Stimulated activated naive B cell treated with anti-CD40 and anti-IgM and Interleukin-4, amounts not matched to agents 10 μg/mL and 1 μg/mL and 100 μg/mL, for 72 hours (primary cell): ENCODE measurements at regions not wholly inside any gene's neighbourhood (a gene's known extent, or its start where the extent isn't known, plus 50 kb on each side); places are given as distances from the start of the nearest gene placed in this dataset.

Experiments
- ATAC-seq, 2 donors: fragments of 150-1000 bp; cut with Tn5 transposase; replicated peaks; 2 replicates each; pipeline ENCODE4 v1.10.0; 2021; ENCODE audit warnings: moderate library complexity in 1 of 2
- DNase-seq: peaks from one replicate; pipeline ENCODE4 v3.0.0; 2021
- H3K27ac Mint-ChIP-seq: one replicate; pipeline ENCODE4 v1.8.0; 2022; ENCODE audit warnings: mild to moderate bottlenecking, mixed read lengths
- H3K27me3 Mint-ChIP-seq, 2 donors: one replicate each; pipeline ENCODE4 v1.8.0; 2022; ENCODE audit warnings: mixed read lengths in 2 of 2
- H3K36me3 Mint-ChIP-seq, 2 donors: one replicate each; pipeline ENCODE4 v1.8.0; 2022; ENCODE audit warnings: mixed read lengths in 2 of 2, mild to moderate bottlenecking in 1 of 2
- H3K4me1 Mint-ChIP-seq, 2 donors: one replicate each; pipeline ENCODE4 v1.8.0; 2022; ENCODE audit warnings: mixed read lengths in 2 of 2, mild to moderate bottlenecking in 1 of 2
- H3K4me3 Mint-ChIP-seq, 2 donors: one replicate each; pipeline ENCODE4 v1.8.0; 2022; ENCODE audit warnings: mild to moderate bottlenecking in 2 of 2, mixed read lengths in 2 of 2, moderate library complexity in 1 of 2
- H3K9me3 Mint-ChIP-seq, 2 donors: one replicate each; pipeline ENCODE4 v1.8.0; 2022; ENCODE audit warnings: mixed read lengths in 2 of 2, mild to moderate bottlenecking in 1 of 2

GRCh38 chr6:14756340-14756739, 489.5 kb upstream of the JARID2 start:
- Mint-ChIP-seq H3K27me3 (no peaks in the 10 kb centered on the region), H3K4me3 (no peak overlapping the region), H3K9me3 (peaks cover 0 to 1% of the 10 kb centered on the region in 2 donors), H3K27ac (peak overlapping the region; percentile 52), H3K36me3 (peaks cover 0 to 5% of the 10 kb centered on the region in 2 donors), H3K4me1 (peaks cover 13 to 19% of the 10 kb centered on the region in 2 donors)
- no peak for DNase-seq
- ATAC-seq: no peak

GRCh38 chr6:14757014-14757413, 488.9 kb upstream of the JARID2 start:
- no peak for ATAC-seq
- Mint-ChIP-seq H3K9me3 (peaks cover 0 to 1% of the 10 kb centered on the region in 2 donors), H3K4me3 (no peak overlapping the region), H3K36me3 (peaks cover 0 to 5% of the 10 kb centered on the region in 2 donors), H3K4me1 (peaks cover 14 to 19% of the 10 kb centered on the region in 2 donors), H3K27ac (no peak overlapping the region), H3K27me3 (no peaks in the 10 kb centered on the region)
- DNase-seq: no peak

- Mint-ChIP-seq H3K36me3 (peaks cover 0 to 5% of the 10 kb centered on the region in 2 donors), H3K4me1 (peaks cover 14 to 19% of the 10 kb centered on the region in 2 donors), H3K9me3 (peaks cover 0 to 1% of the 10 kb centered on the region in 2 donors), H3K4me3 (no peak overlapping the region), H3K27me3 (no peaks in the 10 kb centered on the region), H3K27ac (no peak overlapping the region)
- ATAC-seq (no peak), DNase-seq (no peak)
These were observed 488.5 kb upstream of the JARID2 start for GRCh38 chr6:14757418-14757817.

GRCh38 chr6:14758421-14759081, 487.3 kb upstream of the JARID2 start:
- H3K36me3 Mint-ChIP-seq: peaks cover 0 to 3% of the 10 kb centered on the region in 2 donors
- H3K4me1 Mint-ChIP-seq: peaks cover 19 to 29% of the 10 kb centered on the region in 2 donors
- H3K27ac Mint-ChIP-seq: no peak overlapping the region
- H3K4me3 Mint-ChIP-seq: no peak overlapping the region
- DNase-seq (no peak), ATAC-seq (no peak)
- H3K27me3 Mint-ChIP-seq: no peaks in the 10 kb centered on the region
- peaks cover 0 to 1% of the 10 kb centered on the region in 2 donors for H3K9me3 Mint-ChIP-seq

- no peaks in the 10 kb centered on the region for H3K27me3 Mint-ChIP-seq
- no peak for DNase-seq
- peak overlapping the region; percentile 48 for H3K27ac Mint-ChIP-seq
- peaks cover 0 to 3% of the 10 kb centered on the region in 2 donors for H3K36me3 Mint-ChIP-seq
- H3K4me1 Mint-ChIP-seq: peaks cover 20 to 29% of the 10 kb centered on the region in 2 donors
- no peak overlapping the region for H3K4me3 Mint-ChIP-seq
- H3K9me3 Mint-ChIP-seq: peaks cover 0 to 1% of the 10 kb centered on the region in 2 donors
- peak; percentile 85 to 91 for ATAC-seq
These were observed 485.7 kb upstream of the JARID2 start for GRCh38 chr6:14759976-14760672.

GRCh38 chr6:14762077-14762476, 483.8 kb upstream of the JARID2 start:
- no peaks in the 10 kb centered on the region for H3K9me3 Mint-ChIP-seq
- H3K4me1 Mint-ChIP-seq: peaks cover 21 to 34% of the 10 kb centered on the region in 2 donors
- no peaks in the 10 kb centered on the region for H3K27me3 Mint-ChIP-seq
- no peak overlapping the region for H3K27ac Mint-ChIP-seq
- ATAC-seq (no peak), DNase-seq (no peak)
- H3K4me3 Mint-ChIP-seq: no peak overlapping the region
- H3K36me3 Mint-ChIP-seq: peaks cover 0 to 3% of the 10 kb centered on the region in 2 donors

- Mint-ChIP-seq H3K36me3 (peaks cover 0 to 3% of the 10 kb centered on the region in 2 donors), H3K27me3 (no peaks in the 10 kb centered on the region), H3K4me1 (peaks cover 21 to 34% of the 10 kb centered on the region in 2 donors), H3K27ac (no peak overlapping the region), H3K4me3 (no peak overlapping the region), H3K9me3 (no peaks in the 10 kb centered on the region)
- no peak for DNase-seq
- no peak for ATAC-seq
These were observed 482.7 kb upstream of the JARID2 start for GRCh38 chr6:14763139-14763538.

- Mint-ChIP-seq H3K4me1 (peaks cover 17 to 30% of the 10 kb centered on the region in 2 donors), H3K27ac (no peak overlapping the region), H3K9me3 (no peaks in the 10 kb centered on the region), H3K27me3 (no peaks in the 10 kb centered on the region), H3K36me3 (peaks cover 0 to 3% of the 10 kb centered on the region in 2 donors), H3K4me3 (no peak overlapping the region)
- ATAC-seq: no peak
- DNase-seq: no peak
These were observed 482.3 kb upstream of the JARID2 start for GRCh38 chr6:14763616-14764015.

GRCh38 chr6:14765106-14765505, 480.8 kb upstream of the JARID2 start:
- DNase-seq: no peak
- Mint-ChIP-seq H3K36me3 (peaks cover 0 to 2% of the 10 kb centered on the region in 2 donors), H3K27ac (no peak overlapping the region), H3K27me3 (no peaks in the 10 kb centered on the region), H3K4me3 (no peak overlapping the region), H3K4me1 (peaks cover 17 to 26% of the 10 kb centered on the region in 2 donors), H3K9me3 (no peaks in the 10 kb centered on the region)
- no peak for ATAC-seq

GRCh38 chr6:14765721-14766390, 480.0 kb upstream of the JARID2 start:
- no peak for ATAC-seq
- H3K27ac Mint-ChIP-seq: no peak overlapping the region
- no peak overlapping the region for H3K4me3 Mint-ChIP-seq
- H3K27me3 Mint-ChIP-seq: no peaks in the 10 kb centered on the region
- H3K4me1 Mint-ChIP-seq: peaks cover 18 to 27% of the 10 kb centered on the region in 2 donors
- H3K9me3 Mint-ChIP-seq: no peaks in the 10 kb centered on the region
- no peak for DNase-seq
- H3K36me3 Mint-ChIP-seq: no peaks in the 10 kb centered on the region

GRCh38 chr6:14766391-14766994, 479.4 kb upstream of the JARID2 start:
- H3K27me3 Mint-ChIP-seq: no peaks in the 10 kb centered on the region
- no peaks in the 10 kb centered on the region for H3K36me3 Mint-ChIP-seq
- H3K9me3 Mint-ChIP-seq: no peaks in the 10 kb centered on the region
- H3K4me3 Mint-ChIP-seq: no peak overlapping the region
- DNase-seq (no peak), ATAC-seq (no peak)
- H3K27ac Mint-ChIP-seq: no peak overlapping the region
- peaks cover 15 to 27% of the 10 kb centered on the region in 2 donors for H3K4me1 Mint-ChIP-seq

GRCh38 chr6:14767226-14767625, 478.6 kb upstream of the JARID2 start:
- Mint-ChIP-seq H3K4me1 (peaks cover 18 to 31% of the 10 kb centered on the region in 2 donors), H3K9me3 (no peaks in the 10 kb centered on the region), H3K4me3 (no peak overlapping the region), H3K36me3 (no peaks in the 10 kb centered on the region), H3K27ac (no peak overlapping the region), H3K27me3 (no peaks in the 10 kb centered on the region)
- DNase-seq (no peak), ATAC-seq (no peak)

GRCh38 chr6:14770040-14770439, 475.8 kb upstream of the JARID2 start:
- Mint-ChIP-seq H3K4me3 (no peak overlapping the region), H3K4me1 (peaks cover 13 to 23% of the 10 kb centered on the region in 2 donors), H3K27me3 (no peaks in the 10 kb centered on the region), H3K36me3 (no peaks in the 10 kb centered on the region), H3K9me3 (no peaks in the 10 kb centered on the region), H3K27ac (no peak overlapping the region)
- DNase-seq (no peak), ATAC-seq (no peak)

GRCh38 chr6:14770572-14770971, 475.3 kb upstream of the JARID2 start:
- Mint-ChIP-seq H3K4me1 (peaks cover 13 to 21% of the 10 kb centered on the region in 2 donors), H3K27me3 (no peaks in the 10 kb centered on the region), H3K36me3 (no peaks in the 10 kb centered on the region), H3K9me3 (no peaks in the 10 kb centered on the region), H3K27ac (no peak overlapping the region), H3K4me3 (no peak overlapping the region)
- DNase-seq: no peak
- ATAC-seq: no peak
